NCI-H446 (cell line): ENCODE measurements at regions not wholly inside any gene's neighbourhood (a gene's known extent, or its start where the extent isn't known, plus 50 kb on each side); places are given as distances from the start of the nearest gene placed in this dataset.

Experiments used
- DNase-seq, 2 experiments: peaks; one replicate each; lab custom pipeline; 2025; lab: John Stamatoyannopoulos, UW

GRCh38 chr5:145204743-145205142 lies 630.4 kb downstream of the PRELID2 start:
- DNase-seq, result peak in 1 of 2 experiments; percentile 29

- DNase-seq, result no peak
Observed at GRCh38 chr5:145203193-145203592, 631.9 kb downstream of the PRELID2 start.

- no peak for DNase-seq
Observed at GRCh38 chr5:145198525-145199260, 636.4 kb downstream of the PRELID2 start.

- DNase-seq, result no peak
Observed at GRCh38 chr5:145189746-145190145, 645.4 kb downstream of the PRELID2 start.

GRCh38 chr5:145180371-145180770 lies 654.8 kb downstream of the PRELID2 start:
- no peak for DNase-seq

GRCh38 chr5:145178641-145179523 lies 656.3 kb downstream of the PRELID2 start:
- DNase-seq, result no peak

GRCh38 chr5:145176041-145176440 lies 659.1 kb downstream of the PRELID2 start:
- no peak for DNase-seq

- no peak for DNase-seq
Observed at GRCh38 chr5:145166110-145166509, 669.0 kb downstream of the PRELID2 start.

GRCh38 chr5:145163876-145164275 lies 671.3 kb downstream of the PRELID2 start:
- no peak for DNase-seq

- DNase-seq, result no peak
Observed at GRCh38 chr5:145162626-145163025, 672.5 kb downstream of the PRELID2 start.

- no peak for DNase-seq
Observed at GRCh38 chr5:145161391-145161790, 673.8 kb downstream of the PRELID2 start.

GRCh38 chr5:145160679-145161078 lies 674.5 kb downstream of the PRELID2 start:
- DNase-seq, result no peak

GRCh38 chr5:145158730-145159129 lies 676.4 kb downstream of the PRELID2 start:
- DNase-seq, result peak in 1 of 2 experiments; percentile 38

GRCh38 chr5:145157841-145158240 lies 677.3 kb downstream of the PRELID2 start:
- no peak for DNase-seq

GRCh38 chr5:145141534-145141933 lies 693.6 kb downstream of the PRELID2 start:
- no peak for DNase-seq

GRCh38 chr5:145130996-145131395 lies 704.1 kb downstream of the PRELID2 start:
- no peak for DNase-seq

- no peak for DNase-seq
Observed at GRCh38 chr5:145129797-145130196, 705.3 kb downstream of the PRELID2 start.

GRCh38 chr5:145124806-145125205 lies 710.3 kb downstream of the PRELID2 start:
- DNase-seq, result no peak

- DNase-seq, result no peak
Observed at GRCh38 chr5:145118611-145119010, 716.5 kb downstream of the PRELID2 start.

- DNase-seq, result no peak
Observed at GRCh38 chr5:145118127-145118526, 717.0 kb downstream of the PRELID2 start.

- no peak for DNase-seq
Observed at GRCh38 chr5:145117285-145117684, 717.9 kb downstream of the PRELID2 start.

- DNase-seq, result peak in 1 of 2 experiments; percentile 8
Observed at GRCh38 chr5:145111420-145111819, 723.7 kb downstream of the PRELID2 start.

- DNase-seq, result no peak
Observed at GRCh38 chr5:145110834-145111233, 724.3 kb downstream of the PRELID2 start.
